Calu3 (cell line): ENCODE measurements at regions not wholly inside any gene's neighbourhood (a gene's known extent, or its start where the extent isn't known, plus 50 kb on each side); places are given as distances from the start of the nearest gene placed in this dataset.

Experiments
- BruUV-seq: library from RNA; stranded (reverse); fragments of 400-500 nt; replicated peaks from 2 replicates; lab custom pipeline; 2021; lab: Mats Ljungman, UMichigan
- CTCF ChIA-PET: fragments of 300-600 bp; sonication (Branson Sonifier 250); formaldehyde crosslinking; loops from one replicate; lab custom pipeline; 2022; ENCODE audit warnings: antibody characterized with exemption; lab: Charles Lee
- DNase-seq: peaks from one replicate; pipeline ENCODE4 v3.0.0; 2022
- H3K27ac Mint-ChIP-seq: one replicate; pipeline ENCODE4 v1.8.0; 2022; ENCODE audit warnings: mixed read lengths; ENCODE audit not compliant: unreplicated experiment
- H3K27me3 Mint-ChIP-seq: one replicate; pipeline ENCODE4 v1.8.0; 2022; ENCODE audit warnings: mixed read lengths; ENCODE audit not compliant: unreplicated experiment
- H3K36me3 Mint-ChIP-seq: one replicate; pipeline ENCODE4 v1.8.0; 2022; ENCODE audit warnings: mild to moderate bottlenecking, moderate library complexity, mixed read lengths; ENCODE audit not compliant: insufficient read depth, unreplicated experiment
- H3K4me1 Mint-ChIP-seq: one replicate; pipeline ENCODE4 v1.8.0; 2022; ENCODE audit warnings: mild to moderate bottlenecking, low read depth, mixed read lengths; ENCODE audit not compliant: unreplicated experiment
- H3K4me3 Mint-ChIP-seq: one replicate; pipeline ENCODE4 v1.8.0; 2022; ENCODE audit warnings: mild to moderate bottlenecking, low read depth, moderate library complexity, mixed read lengths; ENCODE audit not compliant: unreplicated experiment
- H3K9me3 Mint-ChIP-seq: one replicate; pipeline ENCODE4 v1.8.0; 2022; ENCODE audit warnings: low read depth, mixed read lengths; ENCODE audit not compliant: unreplicated experiment
- intact Hi-C: fragments of 100-400 bp; cut with micrococcal nuclease; formaldehyde crosslinking; loops from one replicate; pipeline ENCODE4 v1.10.0; 2022; ENCODE audit not compliant: unreplicated experiment
- TF ChIP-seq, protein P1 (sequence below): fragments of 200-600 bp; IDR thresholded peaks from one replicate; pipeline ENCODE4 v1.8.0; 2022; ENCODE audit warnings: antibody characterized with exemption; ENCODE audit not compliant: unreplicated experiment

DNA sequence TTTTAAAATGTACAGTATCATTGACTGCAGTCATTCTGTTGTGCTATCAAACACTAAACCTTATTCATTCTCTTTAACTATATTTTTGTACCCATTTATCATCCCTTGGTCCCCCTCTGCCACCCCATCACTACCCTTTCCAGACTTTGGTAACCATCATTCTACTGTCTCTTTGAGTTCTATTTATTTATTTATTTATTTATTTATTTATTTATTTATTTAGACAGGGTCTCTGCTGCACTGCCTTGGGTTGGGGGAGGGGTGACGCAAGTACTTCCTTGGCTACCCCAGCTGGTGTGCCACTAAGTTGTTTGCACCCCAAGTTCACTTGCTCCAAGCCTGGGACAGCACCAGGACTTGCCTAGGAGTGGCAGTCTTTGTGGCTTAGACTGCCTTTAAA is 427.8 kb upstream of the NOVA1 start:
- TF ChIP-seq, protein P1, sequence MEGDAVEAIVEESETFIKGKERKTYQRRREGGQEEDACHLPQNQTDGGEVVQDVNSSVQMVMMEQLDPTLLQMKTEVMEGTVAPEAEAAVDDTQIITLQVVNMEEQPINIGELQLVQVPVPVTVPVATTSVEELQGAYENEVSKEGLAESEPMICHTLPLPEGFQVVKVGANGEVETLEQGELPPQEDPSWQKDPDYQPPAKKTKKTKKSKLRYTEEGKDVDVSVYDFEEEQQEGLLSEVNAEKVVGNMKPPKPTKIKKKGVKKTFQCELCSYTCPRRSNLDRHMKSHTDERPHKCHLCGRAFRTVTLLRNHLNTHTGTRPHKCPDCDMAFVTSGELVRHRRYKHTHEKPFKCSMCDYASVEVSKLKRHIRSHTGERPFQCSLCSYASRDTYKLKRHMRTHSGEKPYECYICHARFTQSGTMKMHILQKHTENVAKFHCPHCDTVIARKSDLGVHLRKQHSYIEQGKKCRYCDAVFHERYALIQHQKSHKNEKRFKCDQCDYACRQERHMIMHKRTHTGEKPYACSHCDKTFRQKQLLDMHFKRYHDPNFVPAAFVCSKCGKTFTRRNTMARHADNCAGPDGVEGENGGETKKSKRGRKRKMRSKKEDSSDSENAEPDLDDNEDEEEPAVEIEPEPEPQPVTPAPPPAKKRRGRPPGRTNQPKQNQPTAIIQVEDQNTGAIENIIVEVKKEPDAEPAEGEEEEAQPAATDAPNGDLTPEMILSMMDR = no peak
- Mint-ChIP-seq H3K36me3 (no peaks in the 10 kb centered on the region), H3K4me1 (no peaks in the 10 kb centered on the region), H3K4me3 (no peak overlapping the region), H3K9me3 (peaks cover 3% of the 10 kb centered on the region), H3K27me3 (no peaks in the 10 kb centered on the region), H3K27ac (no peak overlapping the region)
- BruUV-seq = no TSS peak
- CTCF ChIA-PET = no interaction called here
- intact Hi-C loops = no loop called here
- no peak for DNase-seq

DNA sequence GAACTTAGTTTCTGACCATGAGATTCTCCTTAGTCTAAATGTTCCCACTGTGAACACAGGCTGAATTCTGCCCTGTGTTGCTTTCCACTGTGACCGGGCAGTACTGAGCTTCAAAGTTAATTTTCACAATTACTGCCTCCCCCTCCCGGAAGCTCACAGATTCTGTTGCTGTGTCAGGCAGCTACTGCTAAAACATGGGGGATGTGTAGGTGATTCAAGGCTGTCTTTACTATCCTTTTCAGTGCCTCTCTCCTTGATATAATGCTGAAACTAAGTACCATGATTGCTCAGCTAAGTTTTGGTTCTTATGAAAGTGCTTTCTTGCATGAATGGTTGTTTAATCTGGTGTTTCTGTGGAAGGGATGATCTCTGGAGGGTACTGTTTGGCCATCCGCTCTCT is 428.3 kb upstream of the NOVA1 start:
- no peaks in the 10 kb centered on the region for H3K4me1 Mint-ChIP-seq
- intact Hi-C loops = no loop called here
- H3K27ac Mint-ChIP-seq = no peak overlapping the region
- no peaks in the 10 kb centered on the region for H3K36me3 Mint-ChIP-seq
- TF ChIP-seq, protein P1 = no peak
- BruUV-seq = no TSS peak
- H3K9me3 Mint-ChIP-seq = peaks cover 4% of the 10 kb centered on the region
- H3K27me3 Mint-ChIP-seq = no peaks in the 10 kb centered on the region
- DNase-seq = no peak
- H3K4me3 Mint-ChIP-seq = no peak overlapping the region
- CTCF ChIA-PET = no interaction called here

DNA sequence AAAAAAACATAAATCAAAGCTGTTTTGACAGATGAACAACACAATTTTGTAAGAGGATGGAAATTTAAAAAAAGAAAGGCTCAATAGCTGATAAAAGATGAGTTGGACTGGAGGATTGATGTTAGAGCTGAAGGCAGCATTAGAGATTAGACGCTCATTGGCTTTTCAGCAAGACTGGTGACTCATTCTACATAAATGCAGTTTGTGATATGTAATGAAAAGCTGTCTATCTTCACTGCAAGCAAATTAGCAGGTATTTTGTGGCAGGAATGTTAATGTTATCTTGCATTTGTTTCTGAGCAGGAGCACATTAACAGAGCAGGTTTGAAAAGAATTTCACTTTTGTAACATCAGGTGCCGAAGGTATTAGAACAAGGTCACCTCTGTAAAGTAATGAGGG is 442.7 kb upstream of the NOVA1 start:
- DNase-seq = no peak
- H3K36me3 Mint-ChIP-seq = no peaks in the 10 kb centered on the region
- TF ChIP-seq, protein P1 = no peak
- H3K4me1 Mint-ChIP-seq = no peaks in the 10 kb centered on the region
- H3K9me3 Mint-ChIP-seq = peaks cover 8% of the 10 kb centered on the region
- CTCF ChIA-PET = no interaction called here
- no peak overlapping the region for H3K27ac Mint-ChIP-seq
- BruUV-seq = no TSS peak
- intact Hi-C loops = no loop called here
- H3K27me3 Mint-ChIP-seq = no peaks in the 10 kb centered on the region
- no peak overlapping the region for H3K4me3 Mint-ChIP-seq

DNA sequence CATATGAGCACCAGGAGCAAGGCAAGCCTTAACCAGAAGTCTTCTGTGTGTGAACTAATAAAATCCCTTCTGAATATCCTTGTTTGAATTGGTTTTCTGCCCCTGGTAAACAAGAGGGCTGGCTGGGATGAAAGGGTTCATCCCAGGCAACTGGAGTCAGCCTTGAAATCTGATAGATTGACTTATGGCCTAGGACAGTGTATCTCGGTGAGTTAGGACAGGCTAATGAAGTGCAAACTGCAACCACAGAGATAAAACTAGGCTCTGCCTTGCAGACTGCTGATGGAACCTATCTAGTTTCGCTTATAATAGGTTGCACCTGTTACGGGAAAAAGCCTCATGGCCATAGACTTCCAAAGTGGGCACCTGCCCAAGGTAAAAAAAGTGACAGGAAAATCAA is 451.9 kb upstream of the NOVA1 start:
- BruUV-seq = no TSS peak

More for the DNA sequence above, 451.9 kb upstream of the NOVA1 start:
- Mint-ChIP-seq H3K36me3 (no peaks in the 10 kb centered on the region), H3K4me1 (no peaks in the 10 kb centered on the region), H3K4me3 (no peak overlapping the region), H3K27me3 (no peaks in the 10 kb centered on the region), H3K9me3 (peaks cover 5% of the 10 kb centered on the region), H3K27ac (no peak overlapping the region)
- TF ChIP-seq, protein P1 = no peak
- CTCF ChIA-PET = interaction anchor here (0.6 kb wide), 1 partner anchor 19 kb away, joined by 3 read pairs; no protein-coding TSS in a partner anchor
- no peak for DNase-seq
- intact Hi-C loops = no loop called here
